H4 (cell line): ENCODE measurements at regions not wholly inside any gene's neighbourhood (a gene's known extent, or its start where the extent isn't known, plus 50 kb on each side); places are given as distances from the start of the nearest gene placed in this dataset.
"Not testable (repeated sequence)": the region's sequence is repeated elsewhere in the genome, so short reads cannot be mapped to it uniquely, and the experiment has no call there.

ENCODE experiments used
- DNase-seq: peaks from one replicate; pipeline ENCODE4 v3.0.0-alpha.2; 2015; ENCODE audit warnings: low spot score

DNA sequence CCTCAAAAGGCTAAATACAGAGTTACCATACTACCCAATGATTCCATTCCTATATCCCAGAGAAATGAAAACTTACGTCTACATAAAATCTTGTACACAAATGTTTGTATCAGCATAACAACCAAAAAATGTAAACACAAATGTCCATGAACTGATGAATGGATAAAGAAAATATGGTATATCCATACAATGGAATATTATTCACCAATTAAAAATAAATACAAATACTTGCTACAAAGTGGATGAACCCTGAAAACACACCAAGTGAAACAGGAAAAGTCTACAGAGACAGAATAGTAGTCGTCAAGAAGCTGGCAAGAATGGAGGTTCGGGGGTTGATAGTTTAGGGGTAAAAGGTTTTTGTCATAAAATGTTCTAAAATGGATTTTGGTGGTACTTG, 54.0 kb upstream of the ANKRD28 start:
- no peak for DNase-seq

DNA sequence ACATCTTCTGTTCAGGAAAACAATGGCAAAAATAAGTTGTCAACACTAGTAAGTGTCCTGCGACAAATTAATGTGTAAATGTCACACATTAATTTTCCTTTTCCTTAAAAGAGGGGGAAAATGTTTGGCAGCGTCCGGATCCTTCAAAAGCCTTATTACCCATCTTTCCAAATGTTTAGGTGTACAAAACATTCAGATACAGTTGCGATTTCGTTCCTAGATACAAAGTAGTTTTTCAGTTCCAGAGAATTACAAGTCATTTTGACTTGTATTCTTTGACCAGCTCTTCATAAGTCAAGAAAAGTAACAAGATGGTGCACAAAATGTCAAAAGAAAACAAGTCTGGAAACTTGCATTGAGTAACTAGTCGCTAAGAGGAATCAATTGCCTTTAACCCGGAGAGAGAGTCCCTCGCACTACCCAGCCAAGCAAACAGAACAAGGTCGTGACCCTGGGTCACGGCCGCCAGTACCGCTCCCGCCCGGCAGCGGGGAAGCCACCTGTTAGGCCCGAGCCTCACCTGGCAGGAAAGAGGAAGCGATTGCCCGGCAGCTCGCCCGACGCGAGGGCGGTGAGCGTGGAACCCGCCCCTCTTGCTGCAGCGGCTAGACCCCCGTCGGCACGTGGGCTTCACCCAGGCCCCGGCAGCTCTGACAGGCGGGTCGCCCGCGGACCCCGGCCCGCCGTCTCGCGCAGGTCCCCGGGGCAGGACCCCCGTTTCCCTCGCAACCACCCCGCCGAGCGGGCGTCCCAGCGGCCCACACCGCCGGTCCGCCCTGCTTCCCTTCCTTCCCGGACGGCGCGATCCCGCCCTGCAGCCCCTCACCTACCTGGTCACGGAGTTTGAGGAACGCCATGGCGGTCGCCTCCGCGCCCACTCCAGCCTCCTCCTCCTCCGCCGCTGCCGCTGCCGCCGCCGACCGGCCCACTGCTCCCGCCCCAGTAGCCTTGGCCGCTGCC, 61.0 kb upstream of the ANKRD28 start:
- DNase-seq = no peak

DNA sequence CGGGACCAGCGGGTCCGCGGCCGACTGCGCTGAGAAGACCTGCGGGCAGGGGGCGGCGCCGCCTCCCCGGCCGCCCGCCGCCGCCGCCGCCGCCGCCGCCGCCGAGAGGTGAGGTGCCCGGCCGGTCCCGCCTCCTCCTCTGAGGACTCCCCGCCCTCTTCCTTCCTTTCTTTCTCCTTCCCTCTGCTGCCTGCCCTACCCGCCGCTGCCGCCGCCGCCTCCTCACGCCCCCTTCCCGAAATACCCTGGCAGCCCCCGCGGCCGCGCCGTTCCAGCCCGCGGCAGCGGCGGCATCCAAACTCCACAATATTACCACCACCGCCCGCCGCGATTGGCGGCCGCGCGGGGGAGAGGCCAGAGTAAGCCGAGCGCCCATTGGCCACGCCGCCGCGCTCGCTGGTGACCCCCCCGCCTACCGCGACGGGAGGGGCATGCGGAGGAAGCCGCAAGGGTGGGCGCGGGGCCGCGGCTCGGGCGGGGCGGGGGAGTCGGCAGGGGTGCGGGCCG, 61.8 kb upstream of the ANKRD28 start:
- peak; percentile 77 for DNase-seq

DNA sequence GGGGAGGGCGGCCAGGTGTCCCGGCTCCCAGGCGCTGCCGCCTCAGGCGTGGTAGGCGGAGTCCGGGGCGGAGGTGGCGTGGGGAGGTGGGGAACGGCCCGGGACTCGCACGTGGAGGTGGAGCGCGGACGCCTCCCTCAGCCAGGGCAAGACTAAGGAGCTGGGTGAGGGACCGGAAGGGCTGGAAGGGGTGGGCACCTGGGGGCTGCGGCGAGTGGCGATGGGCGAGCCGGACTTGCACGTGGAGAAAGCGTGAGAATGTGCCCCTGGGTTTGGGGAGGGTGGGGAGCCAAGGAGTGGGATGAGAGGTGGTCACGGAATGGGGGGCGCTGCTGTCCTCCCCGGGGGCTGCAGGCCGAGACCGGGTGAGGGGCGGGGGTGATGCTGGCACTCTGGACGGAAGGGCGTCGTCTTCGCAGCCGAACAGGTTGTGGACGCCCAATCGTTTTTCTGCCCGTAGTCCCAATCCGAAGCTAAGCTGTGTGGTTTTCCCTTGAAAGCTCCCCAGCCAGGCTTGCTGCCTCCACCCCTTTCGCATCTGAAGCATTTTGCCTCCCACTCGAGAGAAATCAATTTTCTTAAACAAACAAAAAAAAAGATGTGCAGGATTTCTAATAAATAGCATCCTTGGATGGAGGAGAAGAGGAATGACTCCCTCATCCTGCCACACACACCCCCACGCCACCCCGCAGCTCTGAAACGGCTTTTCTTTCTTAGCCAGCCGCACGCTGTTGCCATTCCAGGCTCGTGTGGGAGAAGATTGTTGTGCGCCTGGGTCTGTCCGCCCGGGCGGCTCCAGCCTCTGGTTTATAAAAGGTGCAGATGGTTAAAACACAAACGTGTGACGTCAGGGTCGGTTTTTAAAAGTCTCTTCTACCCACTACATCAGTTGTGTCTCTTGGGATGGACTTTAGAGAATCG, 62.5 kb upstream of the ANKRD28 start:
- DNase-seq = peak; percentile 66

DNA sequence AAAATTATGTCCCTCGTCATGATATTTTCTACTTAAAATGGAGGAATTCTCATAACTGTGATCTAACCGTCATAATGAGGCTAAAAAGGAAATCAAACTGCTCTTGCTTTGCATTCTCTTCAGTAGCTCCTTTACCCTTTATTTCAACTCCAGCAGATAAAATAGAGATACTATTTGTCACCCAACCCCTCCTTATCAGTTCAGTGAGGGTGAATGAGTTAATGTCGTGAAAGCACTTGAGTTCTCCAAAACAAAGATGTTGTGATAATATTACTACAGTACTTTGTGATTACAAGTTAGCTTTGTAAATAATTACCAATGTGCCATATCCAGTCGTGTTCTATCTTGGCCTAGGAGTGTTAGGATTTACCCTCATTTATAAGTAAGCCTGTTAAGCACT, 63.4 kb upstream of the ANKRD28 start:
- no peak for DNase-seq

DNA sequence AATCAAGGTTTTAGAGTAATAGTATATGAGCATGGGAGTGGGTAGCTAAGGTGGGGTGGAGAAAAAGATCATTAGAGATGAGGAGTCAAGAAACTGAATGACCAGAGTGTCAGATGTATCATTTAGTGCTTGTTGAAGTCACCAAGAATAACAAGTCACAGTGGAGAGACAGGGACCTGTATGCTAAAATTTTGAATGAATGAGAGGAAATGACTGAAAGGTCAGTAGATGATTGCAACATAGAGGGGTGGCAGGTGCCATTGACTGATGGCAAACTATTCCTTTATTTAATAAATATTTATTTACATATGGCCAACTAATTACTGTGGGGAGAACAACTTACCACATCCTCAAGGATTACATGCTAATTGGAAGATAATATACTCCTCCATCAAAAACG, 75.0 kb upstream of the ANKRD28 start:
- no peak for DNase-seq

DNA sequence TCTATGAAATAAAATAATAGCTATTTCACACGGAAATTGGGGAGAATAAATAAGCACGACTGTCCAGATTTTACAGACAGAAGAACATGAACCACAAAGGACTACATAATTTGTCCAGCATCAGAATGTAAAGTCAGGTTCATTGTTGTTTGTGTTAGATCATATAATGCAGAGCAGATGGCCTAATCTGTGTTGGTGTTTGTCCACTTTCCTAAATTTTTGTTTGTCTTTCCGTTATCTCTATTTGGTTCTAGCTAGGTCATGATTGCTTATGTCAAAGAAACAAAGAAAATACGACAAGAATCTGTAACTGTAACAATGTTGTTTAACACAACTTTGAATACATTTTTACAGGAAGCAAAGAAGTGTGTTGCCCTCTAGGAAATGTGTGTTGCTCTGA, 75.6 kb upstream of the ANKRD28 start:
- no peak for DNase-seq

DNA sequence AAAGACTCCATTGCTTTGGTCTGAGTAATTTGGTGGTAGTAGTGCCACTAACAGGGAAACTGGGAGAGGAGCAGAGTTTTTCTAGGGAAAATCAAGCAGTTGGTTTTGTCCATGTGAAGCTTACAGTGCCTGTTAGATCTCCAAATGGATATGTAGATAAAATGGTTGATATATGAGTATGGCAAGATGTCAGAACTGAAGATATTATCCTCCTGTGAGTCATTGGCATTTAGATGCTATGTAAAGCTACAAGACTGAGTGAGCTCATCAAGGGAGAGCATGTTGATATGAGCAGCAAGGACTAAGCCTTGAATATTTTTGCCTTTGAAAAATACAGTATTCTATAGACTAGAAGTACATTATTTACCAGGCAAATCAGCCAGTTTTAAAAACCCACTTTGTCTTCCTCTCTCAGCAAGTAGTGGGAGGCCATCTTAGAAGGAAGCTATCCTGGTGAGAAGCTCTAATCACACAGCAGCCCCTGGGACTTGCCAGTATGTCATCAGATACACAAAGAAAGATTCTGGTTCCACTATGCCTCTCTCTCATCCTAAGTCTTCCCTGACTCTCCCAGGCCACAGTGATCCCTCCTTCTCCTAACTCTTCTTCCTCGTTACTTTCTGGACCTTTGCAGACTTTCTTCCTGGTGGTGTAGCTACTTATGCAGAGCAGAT, 77.4 kb upstream of the ANKRD28 start:
- DNase-seq = no peak

DNA sequence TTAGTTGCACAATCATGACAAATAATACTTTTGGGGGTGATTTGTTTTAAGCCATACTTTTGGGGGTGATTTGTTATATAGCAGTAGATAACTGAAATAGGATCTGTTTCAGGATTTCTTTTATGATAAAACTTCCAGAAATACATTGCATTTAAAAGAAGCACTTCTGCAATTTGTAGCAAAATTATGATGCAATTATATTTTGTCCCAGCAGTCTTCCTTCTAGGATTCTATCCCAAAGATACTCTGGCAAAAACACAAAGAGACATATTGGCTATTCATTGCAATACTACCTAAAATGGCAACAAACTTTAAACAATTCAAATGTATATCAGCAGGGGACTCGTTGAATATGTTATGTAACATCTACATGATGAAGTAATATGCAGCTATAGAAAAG, 78.9 kb upstream of the ANKRD28 start:
- no peak for DNase-seq

DNA sequence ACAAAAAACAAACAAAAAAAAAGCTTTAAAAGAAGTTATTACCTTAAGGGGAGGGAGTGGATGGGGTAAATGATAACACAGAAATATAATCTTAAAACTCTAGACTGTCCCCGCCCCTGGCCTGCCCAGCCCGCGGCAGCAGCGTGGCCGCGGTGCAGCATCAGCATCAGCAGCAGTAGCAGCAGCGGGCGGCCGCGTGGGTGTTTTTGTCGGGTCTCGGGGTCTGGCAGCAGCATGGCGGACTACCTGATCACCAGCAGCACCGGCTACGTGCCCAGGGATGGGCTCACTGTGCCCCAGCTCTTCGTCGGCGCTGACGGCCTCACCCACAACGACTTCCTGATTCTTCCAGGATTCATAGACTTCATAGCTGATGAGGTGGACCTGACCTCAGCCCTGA, 80.0 kb upstream of the ANKRD28 start:
- DNase-seq = no peak

DNA sequence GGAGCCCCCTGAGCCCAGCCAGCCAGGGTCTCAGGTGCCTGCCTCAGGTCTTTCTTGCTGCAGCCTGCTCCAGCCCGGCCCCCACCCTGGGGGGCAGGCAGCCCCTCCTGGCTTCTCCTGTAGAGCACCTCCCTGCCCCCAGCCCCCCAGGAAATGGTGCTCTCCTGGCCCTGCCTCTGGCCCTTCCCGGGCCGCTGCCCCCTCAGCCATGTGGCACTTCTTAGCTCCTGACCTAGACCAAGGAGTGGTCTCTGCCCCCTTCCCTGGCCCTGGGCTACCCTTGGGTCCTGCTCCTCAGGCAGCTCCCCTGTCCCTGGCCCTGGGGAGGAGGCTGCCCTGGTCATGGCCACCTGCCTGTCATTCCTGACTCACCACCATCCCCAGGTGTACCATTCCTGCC, 82.0 kb upstream of the ANKRD28 start:
- DNase-seq = not testable (repeated sequence)

DNA sequence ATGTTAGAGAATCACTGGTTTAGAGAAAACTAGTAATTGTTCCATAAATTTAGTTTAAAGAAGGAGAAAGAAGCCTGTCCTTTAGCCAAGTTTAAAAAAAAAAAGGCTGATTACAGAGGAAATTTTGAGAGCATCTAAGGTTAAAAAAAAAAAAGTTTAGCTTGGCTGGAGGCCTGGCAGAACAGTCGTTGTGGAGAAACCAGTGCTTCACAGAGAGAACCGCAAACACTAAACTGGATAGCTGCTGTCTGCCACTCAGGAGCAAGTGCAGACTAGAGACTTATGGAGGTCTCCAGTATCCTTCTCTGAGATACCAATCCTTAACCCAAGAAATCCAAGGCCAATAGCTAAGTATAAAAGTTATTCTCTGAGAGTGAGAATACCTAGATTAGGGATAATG, 84.8 kb upstream of the ANKRD28 start:
- no peak for DNase-seq

DNA sequence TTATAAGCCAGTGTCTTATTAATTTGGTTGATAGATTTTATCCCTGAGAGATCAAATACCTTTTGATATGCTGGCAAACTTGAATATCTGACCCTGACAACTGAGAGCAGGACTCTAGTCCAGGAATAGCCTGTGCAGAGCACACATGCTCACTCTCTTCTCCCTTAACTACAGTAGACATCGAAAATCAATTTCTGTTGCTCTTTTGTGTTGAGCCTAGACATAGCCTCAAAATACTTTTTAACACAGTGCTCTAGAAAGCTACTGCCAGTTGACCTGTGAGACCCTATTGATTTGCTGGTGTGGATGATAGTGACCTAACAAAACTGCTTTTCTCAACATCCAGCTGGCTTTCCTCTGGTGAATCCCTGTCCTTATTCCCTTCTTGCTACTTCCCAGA, 86.4 kb upstream of the ANKRD28 start:
- DNase-seq = no peak

DNA sequence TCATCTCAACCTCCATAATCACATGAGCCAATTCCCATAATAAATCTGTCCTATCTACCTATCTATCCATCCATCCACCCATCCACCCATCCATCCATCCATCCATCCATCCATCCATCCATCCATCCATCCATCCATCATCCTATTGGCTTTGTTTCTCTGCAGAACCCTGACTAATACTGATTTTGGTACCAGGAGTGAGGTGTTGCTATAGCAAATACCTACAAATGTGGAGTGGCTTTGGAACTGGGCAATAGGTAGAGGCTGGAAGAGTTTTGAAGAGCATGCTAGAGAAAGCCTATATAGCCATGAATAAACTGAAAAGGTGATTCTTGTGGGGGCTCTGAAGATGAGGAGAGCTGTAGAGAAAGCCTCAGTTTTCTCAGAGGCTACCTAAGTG, 88.7 kb upstream of the ANKRD28 start:
- no peak for DNase-seq

DNA sequence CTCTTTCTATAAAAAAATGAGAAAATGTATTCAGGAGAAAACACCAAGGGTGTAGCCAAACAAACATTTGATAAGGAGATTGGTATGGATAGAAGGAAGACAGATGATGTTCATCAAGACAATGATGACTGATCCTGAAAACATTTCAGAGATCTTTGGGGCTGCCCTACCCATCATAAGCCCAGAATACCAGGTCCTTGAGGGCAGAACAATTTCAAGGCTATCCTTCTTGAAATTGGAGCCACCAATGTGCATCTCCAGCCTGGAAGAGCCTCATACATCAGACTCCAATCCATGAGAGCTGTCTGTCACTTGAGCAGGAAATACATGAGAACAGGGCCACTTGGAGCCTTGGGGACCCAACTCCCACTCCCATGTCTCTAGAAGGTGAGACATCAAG, 89.5 kb upstream of the ANKRD28 start:
- DNase-seq = no peak

DNA sequence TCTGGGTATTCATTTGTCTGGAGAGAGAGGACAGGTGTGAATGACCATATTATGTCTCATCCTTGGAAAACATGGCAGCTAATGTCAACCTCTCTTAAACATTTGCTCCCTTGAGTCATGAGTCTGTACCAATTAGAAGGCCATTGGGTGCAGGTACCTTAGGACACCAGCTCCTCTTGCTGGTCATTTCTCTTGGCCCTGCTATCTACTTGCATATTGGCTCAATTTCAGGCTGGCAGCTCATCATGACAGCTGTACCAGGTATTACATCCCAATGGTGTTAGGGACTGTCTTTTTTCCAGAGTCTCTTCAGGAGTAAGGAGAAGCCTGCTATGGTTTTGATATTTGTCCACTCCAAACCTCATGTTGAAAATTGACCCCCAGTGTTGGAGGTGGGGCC, 92.2 kb upstream of the ANKRD28 start:
- no peak for DNase-seq

DNA sequence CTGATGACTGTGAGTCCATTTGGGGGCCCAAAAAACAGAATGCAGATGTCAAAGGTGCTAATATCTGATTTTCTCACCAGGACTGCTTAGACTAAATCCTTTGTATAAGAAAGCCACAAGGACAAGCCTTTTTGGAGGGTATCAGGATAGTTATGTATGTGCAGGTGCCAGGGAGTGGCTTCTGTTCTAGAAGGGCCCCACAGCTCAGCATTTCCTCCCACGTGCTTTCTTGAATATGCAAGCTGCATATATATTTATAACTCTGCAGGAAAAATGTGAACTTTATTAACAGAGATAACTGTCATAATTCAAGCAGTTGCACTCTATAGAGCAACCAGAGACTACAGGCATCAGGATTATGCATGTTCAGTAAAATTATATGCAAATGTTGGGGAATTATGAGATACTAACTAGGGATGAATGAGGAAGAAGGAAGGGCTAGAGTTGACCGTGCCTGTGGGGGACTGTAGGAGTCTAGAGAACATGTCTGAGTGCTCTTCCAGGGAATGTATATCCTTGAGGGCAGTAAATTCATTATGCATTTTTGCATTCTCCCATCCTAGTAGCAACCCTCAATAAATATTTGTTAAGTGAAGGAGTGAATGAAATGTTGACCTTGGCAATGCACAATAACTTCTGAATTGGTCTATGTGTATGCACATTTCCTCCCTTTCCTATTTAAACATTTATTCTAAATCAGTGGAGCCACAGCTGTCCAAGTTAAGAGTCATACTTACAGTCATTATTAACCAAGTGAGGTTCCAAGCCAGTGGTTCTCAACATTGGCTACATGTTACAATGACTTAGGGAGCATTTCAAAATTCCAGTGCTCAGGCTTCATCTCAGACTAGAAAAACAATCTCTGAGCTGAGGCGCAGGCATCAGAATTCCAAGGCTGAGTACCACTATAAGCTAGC, 94.8 kb upstream of the ANKRD28 start:
- no peak for DNase-seq

DNA sequence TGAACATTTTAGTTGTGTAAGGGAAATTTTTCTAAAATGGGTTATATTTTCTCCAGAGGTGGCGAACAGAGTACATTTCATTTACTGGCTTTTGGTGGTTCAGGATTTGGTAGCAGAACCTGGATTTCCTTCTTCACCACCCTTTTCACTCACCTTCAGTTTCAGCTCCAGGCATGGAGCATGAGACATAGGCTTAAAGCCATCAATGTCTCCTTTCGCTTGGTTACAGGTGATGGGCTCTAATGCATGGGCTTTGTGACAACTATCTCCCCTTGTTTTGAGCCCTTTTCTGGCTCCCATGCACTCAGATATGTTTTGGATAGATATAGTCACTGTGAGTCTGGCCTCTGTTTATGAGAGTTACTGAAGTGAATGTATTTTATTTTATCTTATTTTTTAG, 96.6 kb upstream of the ANKRD28 start:
- DNase-seq = no peak

DNA sequence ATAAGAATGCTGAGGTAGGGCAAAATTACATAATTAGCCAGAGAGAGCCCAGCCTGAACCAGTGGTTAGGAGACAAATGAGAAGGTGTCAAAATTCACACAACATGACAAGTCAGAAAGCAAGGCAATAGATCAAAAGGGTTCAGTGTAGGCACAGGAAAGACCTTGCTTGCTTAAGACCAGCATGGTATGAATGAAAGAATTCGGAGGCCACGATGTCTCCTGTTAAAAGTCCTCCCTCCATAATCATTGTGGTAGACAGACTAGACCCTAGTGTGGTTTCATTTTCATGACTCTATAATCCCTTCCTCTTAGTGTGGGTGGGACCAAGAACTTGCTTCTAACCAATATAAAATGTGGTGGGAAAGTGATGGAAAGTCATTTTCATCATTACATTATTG, 98.7 kb upstream of the ANKRD28 start:
- no peak for DNase-seq

DNA sequence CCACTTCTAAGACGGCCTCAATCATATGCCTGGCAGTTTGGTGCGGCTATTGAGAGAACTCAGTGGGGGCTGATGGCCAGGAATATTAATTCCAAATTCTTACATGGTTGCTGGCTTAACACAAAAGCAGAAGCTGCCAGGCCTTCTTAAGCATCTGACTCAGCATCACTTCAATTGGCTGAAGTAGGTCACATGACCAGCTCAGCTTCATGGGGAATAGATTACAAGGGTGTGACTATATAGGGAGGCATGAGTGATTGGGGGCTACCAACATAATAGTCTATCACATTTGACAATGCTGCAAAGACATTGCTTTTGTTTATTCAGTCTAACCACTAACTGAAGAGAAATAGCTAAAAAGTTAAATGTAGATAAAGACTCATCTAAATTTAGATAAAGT, 101.6 kb upstream of the ANKRD28 start:
- peak; percentile 50 for DNase-seq

DNA sequence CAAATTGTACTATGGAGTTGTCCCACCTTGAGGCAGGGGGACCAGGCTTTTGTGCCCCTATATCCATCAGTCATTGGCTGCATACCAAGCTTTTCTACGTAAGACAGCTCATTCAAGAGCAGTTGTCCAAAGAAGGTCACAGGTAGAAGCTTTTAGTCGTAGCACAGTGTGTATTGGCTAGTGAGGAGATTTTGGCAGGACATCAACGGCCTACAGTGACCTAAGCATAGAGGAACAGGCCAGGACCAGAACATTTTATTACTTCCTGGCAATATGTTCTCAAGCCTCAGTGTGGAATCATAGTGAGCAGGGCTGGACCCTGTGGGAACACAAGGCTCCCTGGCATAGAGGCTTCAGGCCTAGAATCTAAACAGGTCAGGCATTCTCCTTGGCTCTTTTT, 105.4 kb upstream of the ANKRD28 start:
- DNase-seq = peak; percentile 19
